HUES6 (cell line): ENCODE measurements at regions not wholly inside any gene's neighbourhood (a gene's known extent, or its start where the extent isn't known, plus 50 kb on each side); places are given as distances from the start of the nearest gene placed in this dataset.

ENCODE experiments used
- H3K27ac ChIP-seq: 2 replicates; pipeline ENCODE4 v1.7.0; 2013; ENCODE audit warnings: low read depth, mild to moderate bottlenecking, low read length, inconsistent platforms
- H3K27me3 ChIP-seq: 2 replicates; pipeline ENCODE4 v1.6.1; 2013; ENCODE audit warnings: low read length; ENCODE audit not compliant: control insufficient read depth, insufficient read depth
- H3K36me3 ChIP-seq: 2 replicates; pipeline ENCODE4 v1.6.1; 2013; ENCODE audit warnings: low read length; ENCODE audit not compliant: control insufficient read depth, insufficient read depth
- H3K4me1 ChIP-seq: 2 replicates; pipeline ENCODE4 v1.6.1; 2013; ENCODE audit warnings: low read length; ENCODE audit not compliant: control insufficient read depth, insufficient read depth
- H3K4me3 ChIP-seq: 2 replicates; pipeline ENCODE4 v1.5.1; 2013; ENCODE audit warnings: low read depth, low read length
- H3K9ac ChIP-seq: one replicate; pipeline ENCODE4 v1.6.1; 2013; ENCODE audit warnings: mild to moderate bottlenecking, low read length
- H3K9me3 ChIP-seq: 2 replicates; pipeline ENCODE4 v1.6.1; 2013; ENCODE audit warnings: low read depth, low read length; ENCODE audit not compliant: control insufficient read depth, insufficient read depth

DNA sequence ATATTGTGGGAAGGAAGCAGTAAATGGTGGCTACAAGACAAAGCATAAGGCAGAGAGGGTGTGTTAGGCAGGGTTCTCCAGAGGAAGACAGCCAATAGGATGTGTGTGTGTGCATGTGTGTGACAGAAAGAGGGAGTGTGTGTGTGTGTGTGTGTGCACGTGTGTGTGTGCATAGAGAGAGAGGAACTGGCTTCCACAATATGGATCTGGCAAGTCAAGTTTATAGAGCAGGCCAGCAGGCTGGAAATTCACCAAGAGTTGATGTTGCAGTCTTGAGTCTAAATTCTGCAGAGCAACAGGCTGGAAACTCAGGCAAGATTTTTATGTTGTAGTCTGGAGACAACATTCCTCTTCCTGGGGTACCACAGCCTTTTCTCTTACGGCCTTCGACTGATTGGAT is 374.0 kb downstream of the TNS3 start:
- Histone ChIP-seq H3K4me1 (no peaks in the 10 kb centered on the region), H3K4me3 (no peak overlapping the region), H3K9ac (no peak overlapping the region), H3K27me3 (no peaks in the 10 kb centered on the region), H3K9me3 (peaks cover 9% of the 10 kb centered on the region; the same call in 1 of the 2 replicates), H3K36me3 (no peaks in the 10 kb centered on the region), H3K27ac (no peak overlapping the region)

GRCh38 chr7:47204709-47205108 is 377.2 kb downstream of the TNS3 start:
- Histone ChIP-seq H3K27ac (no peak overlapping the region), H3K27me3 (no peaks in the 10 kb centered on the region)

DNA sequence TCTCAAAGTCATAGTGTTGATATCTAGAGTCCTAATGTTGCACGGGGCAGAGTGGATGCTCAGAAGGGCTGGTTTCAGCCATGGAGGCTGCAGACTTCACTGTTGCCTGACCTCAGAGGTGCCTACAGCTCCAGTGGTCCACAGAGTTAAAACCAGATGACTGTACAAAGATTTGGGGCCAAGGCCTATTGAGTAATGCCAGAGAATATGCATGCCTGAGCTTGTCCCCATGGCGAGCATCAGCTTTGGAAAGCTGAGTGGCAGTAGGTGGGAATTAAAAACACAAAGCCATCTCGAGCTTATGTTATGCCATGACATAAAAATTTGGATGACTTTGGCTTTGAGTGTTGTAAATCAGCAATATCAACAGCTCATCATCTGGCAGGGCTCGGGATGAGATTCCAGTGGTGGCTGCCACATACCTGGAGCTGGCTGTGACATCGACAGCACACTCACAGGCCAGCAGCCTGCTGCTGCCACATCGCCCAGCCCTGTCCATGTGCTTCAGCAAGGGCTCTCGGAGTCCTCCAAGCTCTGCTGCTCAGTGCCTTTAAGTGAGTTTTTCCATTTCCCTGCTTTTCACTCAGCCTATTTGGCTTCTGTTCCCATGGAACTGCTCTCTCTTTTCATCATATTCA is 379.6 kb downstream of the TNS3 start:
- Histone ChIP-seq H3K27me3 (no peaks in the 10 kb centered on the region), H3K9me3 (no peaks in the 10 kb centered on the region), H3K36me3 (no peaks in the 10 kb centered on the region), H3K4me1 (no peaks in the 10 kb centered on the region), H3K9ac (no peak overlapping the region), H3K4me3 (no peak overlapping the region), H3K27ac (no peak overlapping the region)

More at GRCh38 chr7:47204709-47205108, 377.2 kb downstream of the TNS3 start:
- H3K36me3 ChIP-seq, result no peaks in the 10 kb centered on the region
- no peak overlapping the region for H3K9ac ChIP-seq
- H3K9me3 ChIP-seq, result no peaks in the 10 kb centered on the region
- H3K4me3 ChIP-seq, result no peak overlapping the region
- H3K4me1 ChIP-seq, result no peaks in the 10 kb centered on the region

DNA sequence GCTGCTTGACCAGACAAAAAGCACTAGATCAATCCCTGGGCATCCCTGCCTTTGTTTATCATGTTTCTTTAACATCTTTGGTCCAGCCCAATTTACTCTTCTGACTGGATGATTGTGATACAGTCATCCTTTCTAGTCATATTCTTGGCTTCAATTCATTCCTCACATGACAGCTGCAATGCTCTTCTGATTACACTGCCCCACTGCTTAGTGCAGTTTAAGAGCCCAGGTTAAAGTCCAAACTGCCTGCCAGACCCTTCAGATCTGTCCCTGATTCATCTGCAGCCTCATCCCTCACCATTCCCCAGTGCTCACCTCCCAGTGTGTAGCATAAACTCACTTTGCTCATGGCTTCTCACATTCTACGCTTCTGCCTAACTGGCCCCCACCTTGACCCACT is 383.8 kb downstream of the TNS3 start:
- H3K27me3 ChIP-seq, result no peaks in the 10 kb centered on the region
- H3K9ac ChIP-seq, result no peak overlapping the region
- H3K4me3 ChIP-seq, result no peak overlapping the region
- no peaks in the 10 kb centered on the region for H3K9me3 ChIP-seq
- H3K36me3 ChIP-seq, result no peaks in the 10 kb centered on the region
- H3K4me1 ChIP-seq, result no peaks in the 10 kb centered on the region
- H3K27ac ChIP-seq, result no peak overlapping the region

- H3K27ac ChIP-seq, result no peak overlapping the region
- no peak overlapping the region for H3K9ac ChIP-seq
- no peaks in the 10 kb centered on the region for H3K27me3 ChIP-seq
- no peaks in the 10 kb centered on the region for H3K9me3 ChIP-seq
- no peak overlapping the region for H3K4me3 ChIP-seq
- no peaks in the 10 kb centered on the region for H3K36me3 ChIP-seq
- H3K4me1 ChIP-seq, result no peaks in the 10 kb centered on the region
Observed at GRCh38 chr7:47197486-47197885, 384.4 kb downstream of the TNS3 start.

GRCh38 chr7:47196737-47197136 is 385.2 kb downstream of the TNS3 start:
- H3K9me3 ChIP-seq, result no peaks in the 10 kb centered on the region
- H3K36me3 ChIP-seq, result no peaks in the 10 kb centered on the region
- H3K27ac ChIP-seq, result no peak overlapping the region
- H3K4me3 ChIP-seq, result no peak overlapping the region
- H3K9ac ChIP-seq, result no peak overlapping the region
- H3K4me1 ChIP-seq, result no peaks in the 10 kb centered on the region
- H3K27me3 ChIP-seq, result no peaks in the 10 kb centered on the region

GRCh38 chr7:47196106-47196645 is 385.7 kb downstream of the TNS3 start:
- Histone ChIP-seq H3K36me3 (no peaks in the 10 kb centered on the region), H3K4me1 (no peaks in the 10 kb centered on the region), H3K9ac (no peak overlapping the region), H3K27ac (no peak overlapping the region), H3K9me3 (no peaks in the 10 kb centered on the region), H3K4me3 (no peak overlapping the region), H3K27me3 (no peaks in the 10 kb centered on the region)

DNA sequence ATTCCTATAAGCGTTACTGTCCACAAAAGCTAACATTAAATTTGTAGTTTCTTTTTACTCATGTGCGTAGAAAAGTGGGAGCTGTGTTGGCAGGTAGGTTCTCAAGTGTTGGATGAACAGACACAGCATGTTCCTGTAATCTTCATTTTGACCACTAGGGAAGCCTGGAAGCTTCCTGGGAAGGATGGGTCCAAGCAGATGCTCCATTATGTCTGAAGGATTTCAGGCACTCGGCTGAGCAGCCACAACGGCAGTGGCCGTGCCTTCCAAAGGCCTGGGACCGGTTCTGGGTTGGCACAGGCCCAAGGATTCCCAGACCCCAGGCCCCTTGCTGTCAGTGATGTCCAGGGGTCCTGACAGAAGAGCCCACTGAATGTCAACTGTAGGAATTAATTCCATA is 386.3 kb downstream of the TNS3 start:
- Histone ChIP-seq H3K4me3 (no peak overlapping the region), H3K9me3 (no peaks in the 10 kb centered on the region), H3K27ac (no peak overlapping the region), H3K36me3 (no peaks in the 10 kb centered on the region), H3K9ac (no peak overlapping the region), H3K4me1 (no peaks in the 10 kb centered on the region), H3K27me3 (no peaks in the 10 kb centered on the region)

- Histone ChIP-seq H3K4me1 (no peaks in the 10 kb centered on the region), H3K27me3 (no peaks in the 10 kb centered on the region), H3K4me3 (no peak overlapping the region), H3K27ac (no peak overlapping the region), H3K9me3 (no peaks in the 10 kb centered on the region), H3K9ac (no peak overlapping the region), H3K36me3 (no peaks in the 10 kb centered on the region)
Observed at GRCh38 chr7:47194516-47195057, 387.3 kb downstream of the TNS3 start.

DNA sequence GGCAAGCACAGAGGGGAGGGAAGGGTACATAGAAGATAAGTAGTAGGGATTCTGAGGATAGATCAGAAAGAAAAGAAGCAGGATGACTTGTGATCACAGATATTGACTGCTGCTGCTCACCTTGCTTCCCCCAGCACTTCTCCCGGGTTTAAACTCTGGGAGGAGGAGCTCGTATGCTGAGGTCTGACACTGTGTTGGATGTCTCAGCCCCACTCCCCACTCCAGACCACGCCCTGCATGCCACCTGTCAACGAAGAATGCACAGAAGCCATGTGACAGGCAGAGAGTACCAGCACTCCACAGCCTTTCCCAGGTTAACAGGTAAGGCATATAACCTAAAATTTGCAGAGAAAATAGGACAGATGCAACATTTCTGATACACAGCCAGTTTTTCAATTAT is 388.9 kb downstream of the TNS3 start:
- Histone ChIP-seq H3K9ac (no peak overlapping the region), H3K36me3 (no peaks in the 10 kb centered on the region), H3K9me3 (no peaks in the 10 kb centered on the region), H3K27me3 (no peaks in the 10 kb centered on the region), H3K4me1 (no peaks in the 10 kb centered on the region), H3K4me3 (no peak overlapping the region), H3K27ac (no peak overlapping the region)

DNA sequence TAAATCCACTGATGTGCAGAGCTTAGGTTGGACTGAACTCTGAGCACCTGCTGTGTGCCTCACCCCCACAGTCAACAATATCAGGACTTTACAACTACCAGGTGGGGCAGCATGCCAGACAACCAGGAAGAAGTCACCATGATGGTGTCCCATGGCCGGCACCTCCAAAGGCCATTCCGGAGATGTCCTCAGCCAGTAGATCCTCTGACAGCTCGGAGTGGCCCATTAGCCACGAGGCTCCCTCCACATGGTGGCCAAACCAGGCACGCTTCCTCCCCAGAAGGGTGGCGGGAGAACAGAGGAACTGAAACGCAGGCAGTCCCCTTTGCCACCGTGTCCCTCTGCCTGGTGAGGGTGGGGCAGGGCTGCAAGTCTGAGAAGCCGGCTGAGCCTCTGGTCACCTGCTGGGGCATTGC is 390.0 kb downstream of the TNS3 start:
- no peak overlapping the region for H3K9ac ChIP-seq
- H3K27ac ChIP-seq, result no peak overlapping the region
- H3K4me1 ChIP-seq, result no peaks in the 10 kb centered on the region
- H3K4me3 ChIP-seq, result no peak overlapping the region
- no peaks in the 10 kb centered on the region for H3K36me3 ChIP-seq
- H3K27me3 ChIP-seq, result no peaks in the 10 kb centered on the region
- H3K9me3 ChIP-seq, result no peaks in the 10 kb centered on the region
